ENCODE measurements at regions not wholly inside any gene's neighbourhood (a gene's known extent, or its start where the extent isn't known, plus 50 kb on each side); places are given as distances from the start of the nearest gene placed in this dataset.

DNA sequence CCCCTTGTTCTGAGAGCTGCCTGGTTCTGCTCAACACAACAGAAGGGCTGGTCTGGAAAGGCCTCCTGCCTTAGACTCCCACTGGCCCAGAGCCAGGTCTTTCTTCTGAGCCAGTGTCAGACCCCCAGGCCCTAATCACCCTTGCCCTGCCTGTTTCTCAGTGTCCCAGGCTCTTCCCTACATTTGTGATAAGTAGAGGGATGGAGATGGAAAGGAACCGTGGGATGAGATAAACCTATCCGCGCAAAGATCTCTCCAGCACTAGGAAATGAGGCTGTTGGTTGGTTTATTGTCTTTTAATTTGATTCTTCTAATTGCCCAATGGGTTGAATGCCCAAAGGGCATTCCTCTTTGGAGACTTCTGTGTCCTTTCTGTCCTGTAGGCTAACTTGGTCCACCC lies 470.0 kb downstream of the TSHZ3 start:
- no peak for TF ChIP-seq SUZ12 (IDR thresholded peaks at IDR 0.05)
- no peak for TF ChIP-seq LEF1 (IDR thresholded peaks at IDR 0.05; ENCODE audit: borderline replicate concordance)
- no peak for TF ChIP-seq SP1 (IDR thresholded peaks at IDR 0.05)
- TF ChIP-seq L3MBTL2 (conservative IDR thresholded peaks at IDR 0.05) = no peak
- no peak for TF ChIP-seq ZNF384 (IDR thresholded peaks at IDR 0.05)
- TF ChIP-seq FOXM1 (IDR thresholded peaks at IDR 0.05; ENCODE audit: borderline replicate concordance) = no peak

Data from HEK293T (cell line).